ENCODE measurements at regions not wholly inside any gene's neighbourhood (a gene's known extent, or its start where the extent isn't known, plus 50 kb on each side); places are given as distances from the start of the nearest gene placed in this dataset.

DNA sequence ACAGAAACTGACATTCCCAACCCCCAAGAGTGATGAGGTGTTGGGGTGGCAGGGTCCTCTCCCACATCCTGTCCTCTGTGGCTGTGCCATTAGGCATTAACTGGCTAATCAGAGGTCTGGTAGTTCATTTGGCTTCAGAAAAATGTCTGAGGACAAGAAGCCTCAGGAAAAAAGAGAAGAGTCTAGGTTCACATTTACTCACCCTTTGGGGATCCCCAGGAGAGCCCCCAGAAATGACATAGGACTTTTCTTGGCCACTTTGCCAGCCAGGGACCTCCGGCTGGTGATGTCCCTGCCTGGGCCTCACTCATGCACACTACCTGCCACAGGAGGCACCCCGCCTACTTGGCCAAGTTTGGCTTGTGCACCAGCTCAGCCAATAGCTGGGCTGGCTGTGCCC, 173.0 kb downstream of the RBM46 start:
- TF ChIP-seq, protein P1, sequence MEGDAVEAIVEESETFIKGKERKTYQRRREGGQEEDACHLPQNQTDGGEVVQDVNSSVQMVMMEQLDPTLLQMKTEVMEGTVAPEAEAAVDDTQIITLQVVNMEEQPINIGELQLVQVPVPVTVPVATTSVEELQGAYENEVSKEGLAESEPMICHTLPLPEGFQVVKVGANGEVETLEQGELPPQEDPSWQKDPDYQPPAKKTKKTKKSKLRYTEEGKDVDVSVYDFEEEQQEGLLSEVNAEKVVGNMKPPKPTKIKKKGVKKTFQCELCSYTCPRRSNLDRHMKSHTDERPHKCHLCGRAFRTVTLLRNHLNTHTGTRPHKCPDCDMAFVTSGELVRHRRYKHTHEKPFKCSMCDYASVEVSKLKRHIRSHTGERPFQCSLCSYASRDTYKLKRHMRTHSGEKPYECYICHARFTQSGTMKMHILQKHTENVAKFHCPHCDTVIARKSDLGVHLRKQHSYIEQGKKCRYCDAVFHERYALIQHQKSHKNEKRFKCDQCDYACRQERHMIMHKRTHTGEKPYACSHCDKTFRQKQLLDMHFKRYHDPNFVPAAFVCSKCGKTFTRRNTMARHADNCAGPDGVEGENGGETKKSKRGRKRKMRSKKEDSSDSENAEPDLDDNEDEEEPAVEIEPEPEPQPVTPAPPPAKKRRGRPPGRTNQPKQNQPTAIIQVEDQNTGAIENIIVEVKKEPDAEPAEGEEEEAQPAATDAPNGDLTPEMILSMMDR (IDR thresholded peaks at IDR 0.05; ENCODE audit: low read depth, low read length, poor library complexity, severe bottlenecking) = no peak
- TF ChIP-seq EZH2phosphoT487 (IDR thresholded peaks at IDR 0.05; ENCODE audit: borderline replicate concordance, low read length) = no peak
